Parathyroid adenoma (tissue), 2 donors: ENCODE measurements at regions not wholly inside any gene's neighbourhood (a gene's known extent, or its start where the extent isn't known, plus 50 kb on each side); places are given as distances from the start of the nearest gene placed in this dataset.

Experiments used
- H2AFZ ChIP-seq: fragments of 300-600 bp; sonication (generic); one replicate; pipeline ENCODE4 v1.7.0; 2017; ENCODE audit warnings: antibody characterized with exemption, mild to moderate bottlenecking
- H3K27ac ChIP-seq: fragments of 300-600 bp; sonication (generic); one replicate; pipeline ENCODE4 v1.7.0; 2017
- H3K27me3 ChIP-seq: fragments of 300-600 bp; sonication (generic); one replicate; pipeline ENCODE4 v1.7.0; 2017; ENCODE audit warnings: low read length; ENCODE audit not compliant: control insufficient read depth, insufficient read depth
- H3K36me3 ChIP-seq: fragments of 300-600 bp; sonication (generic); one replicate; pipeline ENCODE4 v1.7.0; 2017; ENCODE audit warnings: low read length; ENCODE audit not compliant: control insufficient read depth, insufficient read depth
- H3K4me1 ChIP-seq: fragments of 300-600 bp; sonication (generic); one replicate; pipeline ENCODE4 v1.7.0; 2017; ENCODE audit warnings: control low read depth
- H3K4me2 ChIP-seq: fragments of 300-600 bp; sonication (generic); one replicate; pipeline ENCODE4 v1.7.0; 2017; ENCODE audit warnings: low read length
- H3K4me3 ChIP-seq: fragments of 300-600 bp; sonication (generic); one replicate; pipeline ENCODE4 v1.7.0; 2017; ENCODE audit warnings: low read depth, low read length
- H3K79me2 ChIP-seq: fragments of 300-600 bp; sonication (generic); one replicate; pipeline ENCODE4 v1.7.0; 2017; ENCODE audit warnings: control low read depth
- H3K9ac ChIP-seq: fragments of 300-600 bp; sonication (generic); one replicate; pipeline ENCODE4 v1.7.0; 2017; ENCODE audit warnings: mild to moderate bottlenecking
- H3K9me3 ChIP-seq: fragments of 300-600 bp; sonication (generic); one replicate; pipeline ENCODE4 v1.7.0; 2017; ENCODE audit warnings: low read length; ENCODE audit not compliant: control insufficient read depth
- TF ChIP-seq, protein P1 (sequence below): fragments of 300-600 bp; sonication (generic); IDR thresholded peaks from one replicate; pipeline ENCODE4 v1.7.0; 2017; ENCODE audit warnings: antibody characterized with exemption, mild to moderate bottlenecking
- donor health status: primary hyperparathyroidism.

DNA sequence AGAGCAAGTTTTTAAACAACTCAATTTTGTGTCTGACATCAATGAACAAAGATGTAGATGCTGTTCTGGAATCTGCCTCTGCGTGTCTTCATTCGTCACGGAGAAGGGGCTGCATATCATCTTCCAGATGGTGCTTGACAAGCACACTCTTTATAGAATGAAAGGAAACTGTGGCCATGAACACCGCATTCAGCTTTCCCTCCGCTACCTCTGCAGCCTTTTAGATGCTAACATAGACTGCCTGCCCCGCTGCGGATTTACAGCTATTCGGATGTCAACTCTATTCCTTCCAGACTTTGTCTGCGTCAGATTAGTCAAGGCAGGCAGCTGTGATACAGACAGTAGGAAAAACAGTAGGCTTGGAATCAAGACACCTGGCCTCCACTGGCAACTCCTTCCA lies 232.9 kb downstream of the TJP1 start:
- Histone ChIP-seq H3K4me1 (no peaks in the 10 kb centered on the region), H3K36me3 (no peaks in the 10 kb centered on the region), H3K9me3 (no peaks in the 10 kb centered on the region), H3K27me3 (no peaks in the 10 kb centered on the region), H2AFZ (no peak overlapping the region), H3K9ac (no peak overlapping the region), H3K4me2 (no peak overlapping the region), H3K27ac (no peak overlapping the region), H3K79me2 (no peaks in the 10 kb centered on the region), H3K4me3 (no peak overlapping the region)
- TF ChIP-seq, protein P1, sequence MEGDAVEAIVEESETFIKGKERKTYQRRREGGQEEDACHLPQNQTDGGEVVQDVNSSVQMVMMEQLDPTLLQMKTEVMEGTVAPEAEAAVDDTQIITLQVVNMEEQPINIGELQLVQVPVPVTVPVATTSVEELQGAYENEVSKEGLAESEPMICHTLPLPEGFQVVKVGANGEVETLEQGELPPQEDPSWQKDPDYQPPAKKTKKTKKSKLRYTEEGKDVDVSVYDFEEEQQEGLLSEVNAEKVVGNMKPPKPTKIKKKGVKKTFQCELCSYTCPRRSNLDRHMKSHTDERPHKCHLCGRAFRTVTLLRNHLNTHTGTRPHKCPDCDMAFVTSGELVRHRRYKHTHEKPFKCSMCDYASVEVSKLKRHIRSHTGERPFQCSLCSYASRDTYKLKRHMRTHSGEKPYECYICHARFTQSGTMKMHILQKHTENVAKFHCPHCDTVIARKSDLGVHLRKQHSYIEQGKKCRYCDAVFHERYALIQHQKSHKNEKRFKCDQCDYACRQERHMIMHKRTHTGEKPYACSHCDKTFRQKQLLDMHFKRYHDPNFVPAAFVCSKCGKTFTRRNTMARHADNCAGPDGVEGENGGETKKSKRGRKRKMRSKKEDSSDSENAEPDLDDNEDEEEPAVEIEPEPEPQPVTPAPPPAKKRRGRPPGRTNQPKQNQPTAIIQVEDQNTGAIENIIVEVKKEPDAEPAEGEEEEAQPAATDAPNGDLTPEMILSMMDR = no peak

DNA sequence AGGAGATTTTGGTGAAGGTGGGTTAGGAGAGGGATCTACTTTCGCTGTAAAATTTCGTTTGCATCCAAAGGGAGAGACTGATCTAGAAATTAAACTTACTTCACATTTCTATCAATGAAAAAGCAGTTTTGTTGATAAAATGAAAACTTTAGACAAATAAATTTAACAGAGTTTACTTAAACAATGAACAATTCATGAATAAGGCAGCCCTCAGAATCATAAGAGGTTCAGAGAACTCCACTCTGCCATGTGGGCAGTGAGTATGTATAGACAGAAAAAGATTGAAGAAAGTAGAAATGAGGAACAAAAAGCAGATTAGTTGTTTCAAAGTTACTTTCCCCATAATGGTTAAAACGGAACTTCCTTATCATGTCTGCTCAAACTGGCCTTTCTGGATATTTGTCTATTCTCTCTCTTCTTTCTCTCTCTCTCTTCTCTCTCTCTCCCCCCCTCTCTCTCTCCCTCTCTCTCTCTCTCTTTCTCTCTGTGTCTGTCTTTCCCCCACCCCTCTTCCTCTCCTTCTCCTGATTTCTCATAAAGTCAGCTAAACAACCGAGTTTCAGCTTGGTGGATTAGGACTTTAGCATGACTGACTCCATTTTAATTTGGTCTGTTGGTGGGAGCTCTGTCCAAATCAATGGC lies 248.9 kb downstream of the TJP1 start:
- no peaks in the 10 kb centered on the region for H3K36me3 ChIP-seq
- no peaks in the 10 kb centered on the region for H3K9me3 ChIP-seq
- no peak overlapping the region for H3K4me3 ChIP-seq
- H3K79me2 ChIP-seq = peaks cover 2% of the 10 kb centered on the region
- H3K4me2 ChIP-seq = no peak overlapping the region
- H3K27me3 ChIP-seq = no peaks in the 10 kb centered on the region
- H3K27ac ChIP-seq = no peak overlapping the region
- TF ChIP-seq, protein P1 = no peak
- peaks cover 8% of the 10 kb centered on the region for H3K4me1 ChIP-seq
- no peak overlapping the region for H3K9ac ChIP-seq
- no peak overlapping the region for H2AFZ ChIP-seq

DNA sequence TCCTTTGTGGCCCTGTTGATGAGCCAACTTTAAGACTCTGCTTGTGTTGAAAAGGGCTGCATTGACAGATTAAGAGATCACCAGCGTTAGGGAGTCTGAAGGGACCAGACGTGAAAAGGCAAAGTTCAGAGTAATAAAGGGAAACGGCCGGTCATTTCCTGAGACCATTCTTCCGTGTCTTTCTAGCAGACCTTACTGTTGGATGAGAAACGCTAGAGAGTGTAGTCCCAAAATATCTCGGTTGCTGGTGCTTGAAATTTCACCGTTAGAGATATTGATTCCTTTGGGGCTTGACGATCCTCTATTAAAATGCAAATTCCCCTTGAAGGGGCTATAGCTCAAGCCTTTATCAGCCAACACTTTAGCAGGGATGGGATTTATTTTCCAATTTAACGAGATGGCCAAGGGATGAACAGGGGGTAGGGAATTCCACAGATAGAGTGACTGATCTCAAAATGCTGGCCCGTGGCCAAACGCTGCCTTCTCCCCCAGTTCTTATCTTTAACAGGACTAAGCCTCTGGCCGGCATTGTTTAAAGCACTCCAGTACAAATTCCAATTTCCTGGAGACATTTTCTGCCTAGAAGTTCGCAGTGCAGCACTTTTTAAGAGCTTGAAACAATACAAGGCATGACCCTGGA lies 250.4 kb downstream of the TJP1 start:
- peaks cover 6% of the 10 kb centered on the region for H3K79me2 ChIP-seq
- TF ChIP-seq, protein P1 = no peak
- no peaks in the 10 kb centered on the region for H3K27me3 ChIP-seq
- peak overlapping the region; percentile 75 for H3K27ac ChIP-seq
- H3K4me3 ChIP-seq = no peak overlapping the region
- no peak overlapping the region for H3K9ac ChIP-seq
- peak overlapping the region; percentile 73 for H2AFZ ChIP-seq
- peaks cover 8% of the 10 kb centered on the region for H3K4me1 ChIP-seq
- H3K4me2 ChIP-seq = peak overlapping the region; percentile 6
- H3K9me3 ChIP-seq = no peaks in the 10 kb centered on the region
- no peaks in the 10 kb centered on the region for H3K36me3 ChIP-seq

DNA sequence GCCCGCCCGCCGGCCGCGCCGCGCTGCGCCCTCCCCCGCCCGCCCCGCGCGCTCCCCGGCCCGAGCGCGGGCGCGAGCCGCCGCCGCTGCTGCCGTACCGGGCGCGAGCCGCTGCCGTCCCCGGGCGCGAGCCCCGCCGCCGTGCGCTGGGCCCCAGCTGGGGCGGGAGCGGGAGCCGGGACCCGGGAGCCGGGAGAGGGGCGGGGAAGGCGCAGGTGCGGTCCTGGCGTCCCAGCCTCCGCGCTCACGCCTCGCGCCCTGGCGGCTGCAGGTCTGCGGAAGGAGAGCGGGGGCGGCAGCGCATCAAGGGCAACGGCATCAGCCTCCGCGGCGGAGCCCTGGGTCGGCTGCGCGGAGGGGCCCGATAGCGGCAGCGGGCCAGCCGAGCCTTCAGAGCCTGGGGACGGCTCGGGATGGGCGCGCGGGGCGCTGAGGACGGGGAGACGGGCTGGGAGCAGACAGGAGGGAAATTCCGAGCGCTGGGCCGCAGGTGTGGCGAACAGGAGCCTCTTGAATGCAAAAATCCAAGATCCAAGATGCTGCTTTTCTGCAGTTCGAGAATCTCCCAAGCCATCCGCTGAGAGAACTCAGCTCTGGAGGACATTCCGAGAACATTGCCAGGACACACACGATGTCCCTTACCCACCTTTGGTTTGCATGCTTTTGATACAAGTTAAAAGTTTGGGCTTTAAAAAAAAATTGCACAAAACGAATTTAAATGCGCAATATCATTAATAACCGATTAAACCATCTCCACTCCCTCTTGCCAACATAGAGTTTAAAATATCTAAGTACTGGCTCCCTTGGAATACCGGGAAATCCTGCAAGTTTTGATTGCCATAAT lies 251.1 kb downstream of the TJP1 start:
- Histone ChIP-seq H3K27me3 (no peaks in the 10 kb centered on the region), H3K36me3 (no peaks in the 10 kb centered on the region), H3K27ac (peak overlapping the region; percentile 75), H3K9ac (no peak overlapping the region), H3K4me1 (peaks cover 8% of the 10 kb centered on the region), H3K4me3 (peak overlapping the region; percentile 37), H3K9me3 (no peaks in the 10 kb centered on the region), H3K79me2 (peaks cover 6% of the 10 kb centered on the region), H3K4me2 (peak overlapping the region; percentile 62), H2AFZ (peak overlapping the region; percentile 73)
- TF ChIP-seq, protein P1 = no peak
